Spleen (tissue), 11 donors: ENCODE measurements at regions not wholly inside any gene's neighbourhood (a gene's known extent, or its start where the extent isn't known, plus 50 kb on each side); places are given as distances from the start of the nearest gene placed in this dataset.

ENCODE experiments used
- DNase-seq: peaks from one replicate; pipeline ENCODE4 v3.0.0-alpha.2; 2020
- H3K27ac ChIP-seq, 8 donors: fragments of 200-600 bp; sonication (generic) in 7 of 8; 1 replicate in 4 of 8; 2 replicates in 4 of 8; pipeline versions ENCODE4 v1.5.0 to v1.8.0; 2016 to 2021; ENCODE audit warnings: inconsistent platforms in 4 of 8, mild to moderate bottlenecking in 4 of 8, moderate library complexity in 1 of 8
- H3K27me3 ChIP-seq, 7 donors: fragments of 200-600 bp; sonication (generic) in 6 of 7; replicated peaks in 1 of 7; 1 replicate in 4 of 7; 2 replicates in 3 of 7; pipeline versions ENCODE4 v1.5.0 to v1.8.0; 2016 to 2021; ENCODE audit warnings: inconsistent platforms in 3 of 7, mild to moderate bottlenecking in 1 of 7
- H3K36me3 ChIP-seq, 6 donors: fragments of 200-600 bp; sonication (generic) in 5 of 6; 1 replicate in 4 of 6; 2 replicates in 2 of 6; pipeline versions ENCODE4 v1.5.0 to v1.8.0; 2016 to 2021; ENCODE audit warnings: inconsistent platforms in 2 of 6
- H3K4me1 ChIP-seq, 6 donors: fragments of 200-600 bp; sonication (generic) in 5 of 6; 1 replicate in 3 of 6; 2 replicates in 3 of 6; pipeline versions ENCODE4 v1.5.0 to v1.8.0; 2016 to 2021; ENCODE audit warnings: inconsistent platforms in 3 of 6
- H3K4me3 ChIP-seq, 8 donors: fragments of 200-600 bp; sonication (generic) in 7 of 8; 1 replicate in 4 of 8; 2 replicates in 4 of 8; pipeline versions ENCODE4 v1.5.0 to v1.8.0; 2016 to 2021; ENCODE audit warnings: inconsistent platforms in 4 of 8, mild to moderate bottlenecking in 4 of 8, moderate library complexity in 2 of 8
- H3K9me3 ChIP-seq, 8 donors: fragments of 200-600 bp; sonication (generic) in 7 of 8; 1 replicate in 4 of 8; 2 replicates in 4 of 8; pipeline versions ENCODE4 v1.5.0 to v1.8.0; 2016 to 2021; ENCODE audit warnings: inconsistent platforms in 4 of 8
- POLR2A ChIP-seq, 3 donors: fragments of 450-650 bp; IDR thresholded peaks; one replicate each; pipeline ENCODE4 v1.5.1; 2017; ENCODE audit warnings: antibody characterized with exemption in 3 of 3, mild to moderate bottlenecking in 1 of 3
- POLR2AphosphoS5 ChIP-seq, 3 donors: sonication (generic); formaldehyde crosslinking; IDR thresholded peaks; one replicate each; pipeline ENCODE4 v1.5.1; 2017; ENCODE audit warnings: antibody characterized with exemption in 3 of 3
- WGBS, 5 donors: extraction: QIAGEN DNeasy Blood & Tissue Kit in 3 of 5; methylation state at CpG; one replicate each; pipeline versions ENCODE4 v1.1.5 to v1.1.7; 2013 to 2018; 5-methylcytosine and 5-hydroxymethylcytosine counted together
- intact Hi-C: fragments of 100-400 bp; cut with DNase I; formaldehyde crosslinking; loops from one replicate; pipeline ENCODE4 v1.15.0; 2023; ENCODE audit warnings: low total_unique reads
- TF ChIP-seq, protein P1 (sequence below), 11 experiments: fragments of 200-600 bp in 7 of 11; fragments of 450-650 bp in 4 of 11; sonication (generic) in 4 of 11; IDR thresholded peaks in 8 of 11; conservative IDR thresholded peaks in 3 of 11; 1 replicate in 7 of 11; 2 replicates in 4 of 11; pipeline versions ENCODE4 v1.4.0 to v1.8.0; 2016 to 2021; ENCODE audit warnings: antibody characterized with exemption in 11 of 11, inconsistent platforms in 4 of 11, mild to moderate bottlenecking in 1 of 11
- donor health status: healthy with polysubstance abuse.
- donor health status: DM: no; HTN: no; CAD: no; lungs with moderate emphysema.
- donor health status: DM: no; HTN: no; CAD: no.
- donor health status: Bipolar disorder and iron deficiency.
- donor health status: healthy.
- donor health status: DM: no; HTN: no; CAD: no.
- donor health status: DM: yes; HTN: yes; CAD: no.

- Histone ChIP-seq H3K9me3 (no peaks in the 10 kb centered on the region), H3K27ac (no peak overlapping the region), H3K27me3 (peaks cover 0 to 11% (median 0%) of the 10 kb centered on the region in 7 donors), H3K36me3 (no peaks in the 10 kb centered on the region), H3K4me1 (no peaks in the 10 kb centered on the region), H3K4me3 (no peak overlapping the region)
- DNase-seq, result no peak
- intact Hi-C loops, result no loop called here
- WGBS, 5 donors, result 53 to 70% (median 61%) methylated on average over 5 of the region's 5 CpGs
- no peak for TF ChIP-seq POLR2A (IDR thresholded peaks at IDR 0.05)
These were observed 209.2 kb downstream of the URB2 start for GRCh38 chr1:229835226-229835625.

GRCh38 chr1:229836324-229836723, 210.3 kb downstream of the URB2 start:
- peaks cover 0 to 11% (median 0%) of the 10 kb centered on the region in 7 donors for H3K27me3 ChIP-seq
- TF ChIP-seq POLR2AphosphoS5 (IDR thresholded peaks at IDR 0.05) (no peak), POLR2A (IDR thresholded peaks at IDR 0.05) (no peak)
- TF ChIP-seq, protein P1, sequence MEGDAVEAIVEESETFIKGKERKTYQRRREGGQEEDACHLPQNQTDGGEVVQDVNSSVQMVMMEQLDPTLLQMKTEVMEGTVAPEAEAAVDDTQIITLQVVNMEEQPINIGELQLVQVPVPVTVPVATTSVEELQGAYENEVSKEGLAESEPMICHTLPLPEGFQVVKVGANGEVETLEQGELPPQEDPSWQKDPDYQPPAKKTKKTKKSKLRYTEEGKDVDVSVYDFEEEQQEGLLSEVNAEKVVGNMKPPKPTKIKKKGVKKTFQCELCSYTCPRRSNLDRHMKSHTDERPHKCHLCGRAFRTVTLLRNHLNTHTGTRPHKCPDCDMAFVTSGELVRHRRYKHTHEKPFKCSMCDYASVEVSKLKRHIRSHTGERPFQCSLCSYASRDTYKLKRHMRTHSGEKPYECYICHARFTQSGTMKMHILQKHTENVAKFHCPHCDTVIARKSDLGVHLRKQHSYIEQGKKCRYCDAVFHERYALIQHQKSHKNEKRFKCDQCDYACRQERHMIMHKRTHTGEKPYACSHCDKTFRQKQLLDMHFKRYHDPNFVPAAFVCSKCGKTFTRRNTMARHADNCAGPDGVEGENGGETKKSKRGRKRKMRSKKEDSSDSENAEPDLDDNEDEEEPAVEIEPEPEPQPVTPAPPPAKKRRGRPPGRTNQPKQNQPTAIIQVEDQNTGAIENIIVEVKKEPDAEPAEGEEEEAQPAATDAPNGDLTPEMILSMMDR (IDR thresholded peaks at IDR 0.05 in 8 of 11, conservative IDR thresholded peaks at IDR 0.05 in 3 of 11), result no peak
- no peaks in the 10 kb centered on the region for H3K36me3 ChIP-seq
- intact Hi-C loops, result no loop called here
- no peak overlapping the region for H3K27ac ChIP-seq
- no peak for DNase-seq
- WGBS, 5 donors, result 51 to 64% (median 56%) methylated on average over 9 of the region's 9 CpGs
- H3K4me3 ChIP-seq, result no peak overlapping the region
- no peaks in the 10 kb centered on the region for H3K9me3 ChIP-seq
- H3K4me1 ChIP-seq, result peaks cover 0 to 6% (median 0%) of the 10 kb centered on the region in 6 donors

DNA sequence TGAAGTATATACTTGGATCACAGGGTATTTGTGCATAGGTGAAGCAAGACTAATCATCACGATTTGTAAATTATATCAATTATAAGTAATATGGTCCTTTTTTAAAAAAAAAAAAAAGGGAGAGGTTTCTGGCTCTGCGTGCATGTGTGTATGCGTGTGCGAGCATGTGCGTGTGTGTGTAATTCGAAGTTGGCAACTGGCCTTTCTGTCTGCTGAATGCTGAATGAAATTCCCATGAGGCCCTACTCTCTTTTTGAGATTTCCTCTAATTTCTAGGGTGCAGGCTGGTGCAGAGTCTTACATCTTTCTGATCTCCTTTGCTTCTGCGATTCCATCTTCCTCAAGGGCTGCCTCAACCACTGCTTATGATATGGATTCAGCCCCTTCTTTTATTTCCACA, 212.2 kb downstream of the URB2 start:
- intact Hi-C loops, result no loop called here

DNA sequence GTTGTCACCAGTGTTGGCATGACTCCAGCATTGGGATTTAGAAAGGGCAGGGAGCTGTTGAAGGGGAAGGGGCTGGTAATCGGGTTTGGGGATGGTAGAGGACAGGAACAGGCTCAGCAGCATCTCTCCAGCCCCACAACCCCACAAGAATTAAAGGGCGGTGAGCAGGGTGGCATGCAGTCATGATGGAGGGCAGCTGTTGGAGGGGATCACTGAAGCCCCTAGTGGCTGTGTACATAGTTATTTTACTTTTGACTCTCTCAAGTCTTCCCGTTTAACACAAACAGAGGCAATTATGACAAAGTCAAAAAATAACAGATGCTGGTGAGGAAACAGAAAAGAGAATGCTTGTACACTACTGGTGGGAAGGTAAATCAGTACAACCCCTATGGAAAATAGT, 213.8 kb downstream of the URB2 start:
- Histone ChIP-seq H3K9me3 (no peaks in the 10 kb centered on the region), H3K4me3 (no peak overlapping the region), H3K27me3 (peaks cover 0 to 11% (median 0%) of the 10 kb centered on the region in 7 donors), H3K36me3 (no peaks in the 10 kb centered on the region), H3K4me1 (peaks cover 0 to 26% (median under 1%) of the 10 kb centered on the region in 6 donors), H3K27ac (no peak overlapping the region)
- 66 to 80% (median 70%) methylated on average over 3 of the region's 3 CpGs for WGBS, 5 donors
- DNase-seq, result no peak
- no peak for TF ChIP-seq POLR2A (IDR thresholded peaks at IDR 0.05)
- no peak for TF ChIP-seq POLR2AphosphoS5 (IDR thresholded peaks at IDR 0.05)
- TF ChIP-seq, protein P1 (IDR thresholded peaks at IDR 0.05 in 8 of 11, conservative IDR thresholded peaks at IDR 0.05 in 3 of 11), result no peak
- intact Hi-C loops, result no loop called here

More for the DNA sequence above, 212.2 kb downstream of the URB2 start:
- peaks cover 0 to 11% (median 0%) of the 10 kb centered on the region in 7 donors for H3K27me3 ChIP-seq
- H3K27ac ChIP-seq, result no peak overlapping the region
- DNase-seq, result no peak
- WGBS, 5 donors, result 89 to 95% (median 93%) methylated on average over 7 of the region's 7 CpGs
- TF ChIP-seq POLR2A (IDR thresholded peaks at IDR 0.05) (no peak), POLR2AphosphoS5 (IDR thresholded peaks at IDR 0.05) (no peak)
- TF ChIP-seq, protein P1 (IDR thresholded peaks at IDR 0.05 in 8 of 11, conservative IDR thresholded peaks at IDR 0.05 in 3 of 11), result no peak
- no peaks in the 10 kb centered on the region for H3K36me3 ChIP-seq
- peaks cover 0 to 13% (median 0%) of the 10 kb centered on the region in 6 donors for H3K4me1 ChIP-seq
- H3K4me3 ChIP-seq, result no peak overlapping the region
- H3K9me3 ChIP-seq, result no peaks in the 10 kb centered on the region

DNA sequence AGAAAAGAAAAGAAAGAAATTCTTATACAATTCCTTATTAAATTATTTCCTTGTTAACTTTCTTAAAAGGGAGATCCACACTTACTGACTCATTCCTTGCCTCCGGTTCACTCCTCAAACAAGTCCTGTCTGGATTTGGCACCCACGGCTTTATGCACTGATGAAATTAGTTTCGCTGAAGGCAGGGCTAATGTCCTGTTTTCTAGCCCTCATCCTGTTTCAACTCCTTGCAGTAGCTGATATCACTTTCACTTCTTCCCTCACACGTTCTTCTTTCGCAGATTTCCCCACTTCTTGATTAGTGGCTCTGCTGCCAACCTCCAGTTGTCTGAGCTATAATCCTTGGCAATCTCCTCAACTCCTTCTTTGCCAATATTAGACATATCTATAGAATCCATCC, 215.2 kb downstream of the URB2 start:
- no peaks in the 10 kb centered on the region for H3K9me3 ChIP-seq
- H3K4me3 ChIP-seq, result no peak overlapping the region
- TF ChIP-seq, protein P1 (IDR thresholded peaks at IDR 0.05 in 8 of 11, conservative IDR thresholded peaks at IDR 0.05 in 3 of 11), result no peak
- TF ChIP-seq POLR2AphosphoS5 (IDR thresholded peaks at IDR 0.05), result no peak
- TF ChIP-seq POLR2A (IDR thresholded peaks at IDR 0.05), result no peak
- intact Hi-C loops, result no loop called here
- WGBS, 5 donors, result 34 to 53% (median 36%) methylated on average over 5 of the region's 5 CpGs
- peak overlapping the region in 3 of 8 donors; percentile 4 to 51 (median 15) for H3K27ac ChIP-seq
- peaks cover 0 to 3% (median 0%) of the 10 kb centered on the region in 7 donors for H3K27me3 ChIP-seq
- no peaks in the 10 kb centered on the region for H3K36me3 ChIP-seq
- DNase-seq, result no peak
- H3K4me1 ChIP-seq, result peaks cover 0 to 35% (median 1%) of the 10 kb centered on the region in 6 donors
